ENCODE measurements at regions not wholly inside any gene's neighbourhood (a gene's known extent, or its start where the extent isn't known, plus 50 kb on each side); places are given as distances from the start of the nearest gene placed in this dataset.

DNA sequence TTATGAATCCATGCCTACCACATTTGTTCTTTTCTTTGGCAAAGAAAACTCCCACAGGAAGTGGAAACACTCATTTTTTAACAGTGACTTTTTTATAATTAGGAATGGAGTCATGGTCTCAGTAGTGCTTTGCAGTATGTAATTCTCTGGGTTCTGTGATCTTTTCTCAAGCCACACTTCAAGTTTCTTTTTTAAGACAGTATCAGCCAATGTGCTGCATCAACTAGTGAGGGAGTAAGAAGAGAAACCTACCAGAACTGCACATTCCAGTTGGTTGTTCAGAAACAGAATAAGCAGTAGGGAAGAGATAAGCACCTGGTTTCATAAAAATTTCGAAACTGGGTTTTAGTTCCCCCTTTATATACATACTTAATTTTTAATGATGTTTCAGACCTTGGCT lies 126.3 kb downstream of the FOXB1 start:
- TF ChIP-seq, protein P1, sequence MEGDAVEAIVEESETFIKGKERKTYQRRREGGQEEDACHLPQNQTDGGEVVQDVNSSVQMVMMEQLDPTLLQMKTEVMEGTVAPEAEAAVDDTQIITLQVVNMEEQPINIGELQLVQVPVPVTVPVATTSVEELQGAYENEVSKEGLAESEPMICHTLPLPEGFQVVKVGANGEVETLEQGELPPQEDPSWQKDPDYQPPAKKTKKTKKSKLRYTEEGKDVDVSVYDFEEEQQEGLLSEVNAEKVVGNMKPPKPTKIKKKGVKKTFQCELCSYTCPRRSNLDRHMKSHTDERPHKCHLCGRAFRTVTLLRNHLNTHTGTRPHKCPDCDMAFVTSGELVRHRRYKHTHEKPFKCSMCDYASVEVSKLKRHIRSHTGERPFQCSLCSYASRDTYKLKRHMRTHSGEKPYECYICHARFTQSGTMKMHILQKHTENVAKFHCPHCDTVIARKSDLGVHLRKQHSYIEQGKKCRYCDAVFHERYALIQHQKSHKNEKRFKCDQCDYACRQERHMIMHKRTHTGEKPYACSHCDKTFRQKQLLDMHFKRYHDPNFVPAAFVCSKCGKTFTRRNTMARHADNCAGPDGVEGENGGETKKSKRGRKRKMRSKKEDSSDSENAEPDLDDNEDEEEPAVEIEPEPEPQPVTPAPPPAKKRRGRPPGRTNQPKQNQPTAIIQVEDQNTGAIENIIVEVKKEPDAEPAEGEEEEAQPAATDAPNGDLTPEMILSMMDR (IDR thresholded peaks at IDR 0.05): no peak
- TF ChIP-seq POLR2A (IDR thresholded peaks at IDR 0.05): no peak

Data from uterus (tissue), 2 donors.